Thoracic aorta (tissue), 2 donors: ENCODE measurements at regions not wholly inside any gene's neighbourhood (a gene's known extent, or its start where the extent isn't known, plus 50 kb on each side); places are given as distances from the start of the nearest gene placed in this dataset.

Experiments used
- ATAC-seq: fragments of 150-250 bp; one replicate; pipeline ENCODE4 v1.8.0; 2017; ENCODE audit warnings: low read depth; ENCODE audit not compliant: insufficient number of reproducible peaks, low FRiP score
- DNase-seq: peaks from one replicate; pipeline ENCODE4 v3.0.0-alpha.2; 2020; ENCODE audit warnings: low spot score
- H3K27ac ChIP-seq, 2 donors: fragments of 200-600 bp; sonication (generic); 1 replicate in 1 of 2; 2 replicates in 1 of 2; pipeline ENCODE4 v1.5.1; 2016; ENCODE audit warnings: mild to moderate bottlenecking in 2 of 2, moderate library complexity in 2 of 2
- H3K27me3 ChIP-seq: fragments of 200-600 bp; sonication (generic); replicated peaks from 2 replicates; pipeline ENCODE4 v1.6.0; 2016; ENCODE audit warnings: mild to moderate bottlenecking; ENCODE audit not compliant: insufficient read depth
- H3K36me3 ChIP-seq: fragments of 200-600 bp; sonication (generic); one replicate; pipeline ENCODE4 v1.5.1; 2016
- H3K4me1 ChIP-seq, 2 donors: fragments of 200-600 bp; sonication (generic); 1 replicate in 1 of 2; 2 replicates in 1 of 2; pipeline versions ENCODE4 v1.5.1 to v1.6.0; 2016; ENCODE audit warnings: low read depth in 2 of 2, mild to moderate bottlenecking in 1 of 2; ENCODE audit not compliant: control insufficient read depth in 1 of 2
- H3K4me3 ChIP-seq: fragments of 200-600 bp; sonication (generic); 2 replicates; pipeline ENCODE4 v1.5.1; 2016; ENCODE audit warnings: mild to moderate bottlenecking
- H3K9me3 ChIP-seq: fragments of 200-600 bp; sonication (generic); 2 replicates; pipeline ENCODE4 v1.5.1; 2016
- CTCF ChIP-seq: fragments of 200-600 bp; sonication (generic); IDR thresholded peaks from one replicate; pipeline ENCODE4 v1.5.1; 2019; ENCODE audit warnings: antibody characterized with exemption

DNA sequence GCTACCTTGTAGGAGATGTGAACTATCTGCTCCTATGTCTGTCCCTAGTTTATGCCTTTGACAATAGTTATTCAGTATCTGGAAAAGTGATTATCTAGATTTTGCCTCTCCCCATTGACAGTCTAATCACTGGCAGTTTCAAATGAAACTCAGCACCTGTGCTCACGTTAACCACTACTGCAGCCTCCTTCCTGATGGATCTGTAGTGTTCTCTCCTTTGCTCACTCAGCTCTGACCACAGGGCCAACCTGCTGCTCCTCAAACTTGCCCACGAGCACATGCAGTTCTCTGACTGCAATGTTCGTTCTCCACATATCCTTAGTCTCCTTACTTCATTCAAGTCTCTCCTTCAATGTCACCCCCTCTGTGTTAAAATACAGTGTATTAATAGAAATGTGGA lies 230.1 kb downstream of the NHLRC3 start:
- Histone ChIP-seq H3K9me3 (no peaks in the 10 kb centered on the region), H3K4me1 (peaks cover 0 to 9% of the 10 kb centered on the region in 2 donors), H3K36me3 (no peaks in the 10 kb centered on the region), H3K27ac (no peak overlapping the region), H3K27me3 (no peaks in the 10 kb centered on the region), H3K4me3 (no peak overlapping the region)
- DNase-seq (no peak), ATAC-seq (no peak)
- no peak for TF ChIP-seq CTCF

GRCh38 chr13:39269004-39269403 lies 230.7 kb downstream of the NHLRC3 start:
- ATAC-seq, result no peak

DNA sequence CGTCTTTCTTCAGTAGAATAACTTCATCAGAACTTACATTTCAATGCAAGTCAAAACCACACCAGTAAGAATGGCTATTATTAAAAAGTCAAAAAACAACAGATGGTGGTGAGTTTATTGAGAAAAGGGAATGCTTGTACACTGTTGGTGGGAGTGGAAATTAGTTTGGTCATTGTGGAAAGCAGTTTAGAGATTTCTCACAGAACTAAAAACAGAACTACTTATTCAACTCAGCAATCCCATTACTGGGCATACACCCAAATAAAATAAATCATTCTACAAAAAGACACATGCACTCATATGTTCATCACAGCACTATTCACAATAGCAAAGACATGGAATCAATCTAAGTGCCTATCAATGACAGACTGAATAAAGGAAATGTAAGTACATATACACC lies 231.2 kb downstream of the NHLRC3 start:
- H3K4me3 ChIP-seq, result no peak overlapping the region
- H3K4me1 ChIP-seq, result peaks cover 0 to 9% of the 10 kb centered on the region in 2 donors
- DNase-seq (no peak), ATAC-seq (no peak)
- no peaks in the 10 kb centered on the region for H3K9me3 ChIP-seq
- no peak for TF ChIP-seq CTCF
- no peaks in the 10 kb centered on the region for H3K27me3 ChIP-seq
- H3K27ac ChIP-seq, result no peak overlapping the region
- no peaks in the 10 kb centered on the region for H3K36me3 ChIP-seq

More at GRCh38 chr13:39269004-39269403, 230.7 kb downstream of the NHLRC3 start:
- Histone ChIP-seq H3K36me3 (no peaks in the 10 kb centered on the region), H3K27me3 (no peaks in the 10 kb centered on the region), H3K9me3 (no peaks in the 10 kb centered on the region), H3K27ac (no peak overlapping the region), H3K4me3 (no peak overlapping the region), H3K4me1 (peaks cover 0 to 9% of the 10 kb centered on the region in 2 donors)
- DNase-seq, result no peak
- TF ChIP-seq CTCF, result no peak

GRCh38 chr13:39272994-39273393 lies 234.7 kb downstream of the NHLRC3 start:
- Histone ChIP-seq H3K4me1 (peaks cover 0 to 17% of the 10 kb centered on the region in 2 donors), H3K27me3 (no peaks in the 10 kb centered on the region), H3K36me3 (no peaks in the 10 kb centered on the region), H3K4me3 (no peak overlapping the region), H3K9me3 (no peaks in the 10 kb centered on the region), H3K27ac (no peak overlapping the region)
- ATAC-seq (no peak), DNase-seq (no peak)
- TF ChIP-seq CTCF, result no peak

- no peak for DNase-seq
- Histone ChIP-seq H3K27me3 (no peaks in the 10 kb centered on the region), H3K4me1 (peaks cover 0 to 9% of the 10 kb centered on the region in 2 donors), H3K36me3 (no peaks in the 10 kb centered on the region), H3K27ac (no peak overlapping the region), H3K4me3 (no peak overlapping the region), H3K9me3 (no peaks in the 10 kb centered on the region)
- TF ChIP-seq CTCF, result no peak
- ATAC-seq, result no peak
Measured at GRCh38 chr13:39273953-39274738, 235.9 kb downstream of the NHLRC3 start.
